ENCODE measurements at regions not wholly inside any gene's neighbourhood (a gene's known extent, or its start where the extent isn't known, plus 50 kb on each side); places are given as distances from the start of the nearest gene placed in this dataset.

GRCh38 chr15:93362203-93362602 lies 273.2 kb upstream of the RGMA start:
- no peaks in the 10 kb centered on the region for H3K36me3 Mint-ChIP-seq
- no peaks in the 10 kb centered on the region for H3K9me3 Mint-ChIP-seq
- no peak overlapping the region for H3K27ac Mint-ChIP-seq
- ATAC-seq, result peak; percentile 71
- H3K27me3 Mint-ChIP-seq (ENCODE audit: low read depth), result peaks cover 100% of the 10 kb centered on the region
- peak; percentile 52 for DNase-seq (ENCODE audit: low spot score)
- H3K4me1 Mint-ChIP-seq, result peaks cover 53% of the 10 kb centered on the region
- TF ChIP-seq PRDM15 (CRISPR knock-in tag; IDR thresholded peaks at IDR 0.05) (no peak), ZNF423 (CRISPR knock-in tag; IDR thresholded peaks at IDR 0.05) (peak; percentile 22; the same call in 1 of the 2 replicates), FOXK1 (CRISPR knock-in tag; IDR thresholded peaks at IDR 0.05) (0 out of 2 replicates have a peak, but pooled peaks have one; percentile 65), PRRX2 (CRISPR knock-in tag; IDR thresholded peaks at IDR 0.05) (no peak), FOXP4 (CRISPR knock-in tag; IDR thresholded peaks at IDR 0.05) (peak; percentile 59; the same call in 1 of the 2 replicates), ZNF532 (CRISPR knock-in tag; IDR thresholded peaks at IDR 0.05; ENCODE audit: borderline replicate concordance) (no peak), ETV6 (CRISPR knock-in tag; IDR thresholded peaks at IDR 0.05) (0 out of 2 replicates have a peak, but pooled peaks have one; percentile 39), SMAD4 (CRISPR knock-in tag; IDR thresholded peaks at IDR 0.05) (no peak), TEAD1 (CRISPR knock-in tag; IDR thresholded peaks at IDR 0.05) (peak; percentile 56; the same call in 1 of the 2 replicates), NR3C1 (CRISPR knock-in tag; conservative IDR thresholded peaks at IDR 0.05; ENCODE audit: low read depth) (no peak), MYBL2 (CRISPR knock-in tag; IDR thresholded peaks at IDR 0.05) (no peak), ZNF281 (CRISPR knock-in tag; IDR thresholded peaks at IDR 0.05) (peak; percentile 80; the same call in 1 of the 2 replicates), ZNF121 (CRISPR knock-in tag; IDR thresholded peaks at IDR 0.05) (no peak), ZBTB21 (CRISPR knock-in tag; IDR thresholded peaks at IDR 0.05; ENCODE audit: borderline replicate concordance) (0 out of 2 replicates have a peak, but pooled peaks have one; percentile 43), ARID4B (CRISPR knock-in tag; IDR thresholded peaks at IDR 0.05; ENCODE audit: borderline replicate concordance) (0 out of 2 replicates have a peak, but pooled peaks have one; percentile 26)
- ChIA-PET POLR2A (interaction anchor here (0.7 to 1.1 kb wide), 2 partner anchors 24 to 274 kb away, joined by 3 read pairs; no protein-coding TSS in a partner anchor), CTCF (interaction anchor here (1.3 to 2.5 kb wide), 4 partner anchors 28 to 757 kb away, joined by 3 to 12 read pairs (median 6); no protein-coding TSS in a partner anchor)
- 0 out of 2 replicates have a peak overlapping the region, but pooled peaks have one; percentile 13 for H3K4me3 Mint-ChIP-seq
